Breast epithelium (tissue), 3 donors: ENCODE measurements at regions not wholly inside any gene's neighbourhood (a gene's known extent, or its start where the extent isn't known, plus 50 kb on each side); places are given as distances from the start of the nearest gene placed in this dataset.

Experiments used
- POLR2A ChIP-seq: fragments of 450-650 bp; IDR thresholded peaks from one replicate; pipeline ENCODE4 v1.6.1; 2016; ENCODE audit warnings: antibody characterized with exemption, mild to moderate bottlenecking, moderate library complexity
- TF ChIP-seq, protein P1 (sequence below), 3 donors: fragments of 450-650 bp; IDR thresholded peaks; one replicate each; pipeline ENCODE4 v1.5.1; 2016 to 2017; ENCODE audit warnings: antibody characterized with exemption in 3 of 3, mild to moderate bottlenecking in 3 of 3, moderate library complexity in 3 of 3

DNA sequence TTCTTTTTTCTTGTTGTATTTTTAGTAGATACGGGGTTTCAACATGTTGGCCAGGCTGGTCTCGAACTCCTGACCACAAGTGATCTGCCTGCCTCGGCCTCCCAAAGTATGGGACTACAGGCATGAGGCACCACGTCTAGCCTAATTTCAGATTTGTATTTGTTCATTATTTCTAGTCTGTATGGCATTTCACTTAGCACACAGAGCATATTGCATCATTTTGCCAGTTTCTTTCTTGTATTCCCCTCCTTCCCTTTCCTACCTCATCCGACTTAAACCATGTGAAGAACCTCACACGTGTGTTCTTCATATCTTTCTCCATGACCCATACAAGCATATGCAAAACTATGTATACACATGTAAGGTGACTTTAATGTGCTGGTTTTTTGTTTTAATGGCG lies 470.0 kb downstream of the CBLN4 start:
- TF ChIP-seq, protein P1, sequence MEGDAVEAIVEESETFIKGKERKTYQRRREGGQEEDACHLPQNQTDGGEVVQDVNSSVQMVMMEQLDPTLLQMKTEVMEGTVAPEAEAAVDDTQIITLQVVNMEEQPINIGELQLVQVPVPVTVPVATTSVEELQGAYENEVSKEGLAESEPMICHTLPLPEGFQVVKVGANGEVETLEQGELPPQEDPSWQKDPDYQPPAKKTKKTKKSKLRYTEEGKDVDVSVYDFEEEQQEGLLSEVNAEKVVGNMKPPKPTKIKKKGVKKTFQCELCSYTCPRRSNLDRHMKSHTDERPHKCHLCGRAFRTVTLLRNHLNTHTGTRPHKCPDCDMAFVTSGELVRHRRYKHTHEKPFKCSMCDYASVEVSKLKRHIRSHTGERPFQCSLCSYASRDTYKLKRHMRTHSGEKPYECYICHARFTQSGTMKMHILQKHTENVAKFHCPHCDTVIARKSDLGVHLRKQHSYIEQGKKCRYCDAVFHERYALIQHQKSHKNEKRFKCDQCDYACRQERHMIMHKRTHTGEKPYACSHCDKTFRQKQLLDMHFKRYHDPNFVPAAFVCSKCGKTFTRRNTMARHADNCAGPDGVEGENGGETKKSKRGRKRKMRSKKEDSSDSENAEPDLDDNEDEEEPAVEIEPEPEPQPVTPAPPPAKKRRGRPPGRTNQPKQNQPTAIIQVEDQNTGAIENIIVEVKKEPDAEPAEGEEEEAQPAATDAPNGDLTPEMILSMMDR (IDR thresholded peaks at IDR 0.05) = no peak
- no peak for TF ChIP-seq POLR2A
